Kidney (tissue), 13 donors: ENCODE measurements at regions not wholly inside any gene's neighbourhood (a gene's known extent, or its start where the extent isn't known, plus 50 kb on each side); places are given as distances from the start of the nearest gene placed in this dataset.

Experiments used
- DNase-seq, 5 donors: peaks; one replicate each; pipeline ENCODE4 v3.0.0-alpha.2; 2013 to 2020
- FAIRE-seq: peaks from 2 replicates; lab custom pipeline; 2012; peaks lifted over from hg19 to GRCh38; lab: Jason Lieb, UNC
- H3K27ac ChIP-seq, 2 donors: one replicate each; pipeline ENCODE4 v1.7.0; 2013; ENCODE audit warnings: low read depth in 2 of 2, low read length in 2 of 2, inconsistent platforms in 1 of 2
- H3K27me3 ChIP-seq: one replicate; pipeline ENCODE4 v1.7.1; 2013; ENCODE audit warnings: low read length, inconsistent platforms; ENCODE audit not compliant: control insufficient read depth, insufficient read depth
- H3K36me3 ChIP-seq, 3 donors: one replicate each; pipeline versions ENCODE4 v1.7.0 to v1.7.1; 2013; ENCODE audit warnings: low read length in 3 of 3, control low read depth in 1 of 3, inconsistent platforms in 1 of 3; ENCODE audit not compliant: insufficient read depth in 3 of 3, control insufficient read depth in 2 of 3
- H3K4me1 ChIP-seq, 3 donors: one replicate each; pipeline versions ENCODE4 v1.7.0 to v1.7.1; 2013; ENCODE audit warnings: low read length in 3 of 3, inconsistent platforms in 1 of 3, low read depth in 1 of 3; ENCODE audit not compliant: control insufficient read depth in 2 of 3, insufficient read depth in 2 of 3
- H3K4me3 ChIP-seq, 3 donors: one replicate each; pipeline versions ENCODE4 v1.7.0 to v1.8.1; 2013; ENCODE audit warnings: low read length in 3 of 3, control low read depth in 1 of 3, inconsistent platforms in 1 of 3
- H3K9ac ChIP-seq, 3 donors: one replicate each; pipeline versions ENCODE4 v1.7.0 to v1.7.1; 2013; ENCODE audit warnings: low read length in 3 of 3, control low read depth in 1 of 3, inconsistent platforms in 1 of 3
- H3K9me3 ChIP-seq, 3 donors: one replicate each; pipeline versions ENCODE4 v1.7.0 to v1.7.1; 2013; ENCODE audit warnings: low read length in 3 of 3, control low read depth in 1 of 3, inconsistent platforms in 1 of 3; ENCODE audit not compliant: control insufficient read depth in 2 of 3, insufficient read depth in 1 of 3
- intact Hi-C: fragments of 100-400 bp; cut with DNase I; formaldehyde crosslinking; loops from one replicate; pipeline ENCODE4 v1.11.1; 2022
- TF ChIP-seq, protein P1 (sequence below): IDR thresholded peaks from 3 replicates; pipeline ENCODE4 v1.5.1; 2012; ENCODE audit warnings: mild to moderate bottlenecking, moderate library complexity, borderline replicate concordance; ENCODE audit not compliant: insufficient read depth; ENCODE audit errors: extremely low read depth
- donor health status: control.
- donor health status: control.
- donor health status: control.
- donor health status: control.
- donor health status: control.
- donor health status: DM: yes; HTN: yes; CAD: no.
- donor health status: Normal renal cell carcinoma (clear cell type).

DNA sequence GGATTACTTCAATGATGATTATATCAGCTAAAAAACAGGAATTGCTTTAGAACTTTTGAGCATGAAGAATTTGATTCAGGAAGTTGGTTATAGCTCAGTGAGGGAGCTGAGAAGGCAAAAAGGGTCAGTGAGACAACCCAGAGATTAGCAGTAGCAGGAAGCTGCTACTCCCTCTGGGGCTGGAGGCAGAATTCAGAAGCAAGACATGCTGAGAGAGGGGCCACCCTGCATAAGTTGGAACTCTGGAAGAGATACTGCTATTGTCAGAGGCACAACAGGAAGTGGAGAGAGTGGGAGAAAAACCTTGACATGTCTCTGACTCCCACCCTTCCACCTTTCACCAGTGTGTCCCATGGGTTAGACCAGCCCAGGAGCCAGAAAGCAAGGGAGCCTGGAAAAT, 488.7 kb downstream of the ADRA2A start:
- intact Hi-C loops, result no loop called here
- Histone ChIP-seq H3K9ac (no peak overlapping the region), H3K4me3 (no peak overlapping the region), H3K9me3 (no peaks in the 10 kb centered on the region), H3K4me1 (no peaks in the 10 kb centered on the region), H3K27ac (no peak overlapping the region), H3K36me3 (no peaks in the 10 kb centered on the region), H3K27me3 (no peaks in the 10 kb centered on the region)
- no peak for FAIRE-seq
- no peak for DNase-seq
- TF ChIP-seq, protein P1, sequence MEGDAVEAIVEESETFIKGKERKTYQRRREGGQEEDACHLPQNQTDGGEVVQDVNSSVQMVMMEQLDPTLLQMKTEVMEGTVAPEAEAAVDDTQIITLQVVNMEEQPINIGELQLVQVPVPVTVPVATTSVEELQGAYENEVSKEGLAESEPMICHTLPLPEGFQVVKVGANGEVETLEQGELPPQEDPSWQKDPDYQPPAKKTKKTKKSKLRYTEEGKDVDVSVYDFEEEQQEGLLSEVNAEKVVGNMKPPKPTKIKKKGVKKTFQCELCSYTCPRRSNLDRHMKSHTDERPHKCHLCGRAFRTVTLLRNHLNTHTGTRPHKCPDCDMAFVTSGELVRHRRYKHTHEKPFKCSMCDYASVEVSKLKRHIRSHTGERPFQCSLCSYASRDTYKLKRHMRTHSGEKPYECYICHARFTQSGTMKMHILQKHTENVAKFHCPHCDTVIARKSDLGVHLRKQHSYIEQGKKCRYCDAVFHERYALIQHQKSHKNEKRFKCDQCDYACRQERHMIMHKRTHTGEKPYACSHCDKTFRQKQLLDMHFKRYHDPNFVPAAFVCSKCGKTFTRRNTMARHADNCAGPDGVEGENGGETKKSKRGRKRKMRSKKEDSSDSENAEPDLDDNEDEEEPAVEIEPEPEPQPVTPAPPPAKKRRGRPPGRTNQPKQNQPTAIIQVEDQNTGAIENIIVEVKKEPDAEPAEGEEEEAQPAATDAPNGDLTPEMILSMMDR, result no peak

DNA sequence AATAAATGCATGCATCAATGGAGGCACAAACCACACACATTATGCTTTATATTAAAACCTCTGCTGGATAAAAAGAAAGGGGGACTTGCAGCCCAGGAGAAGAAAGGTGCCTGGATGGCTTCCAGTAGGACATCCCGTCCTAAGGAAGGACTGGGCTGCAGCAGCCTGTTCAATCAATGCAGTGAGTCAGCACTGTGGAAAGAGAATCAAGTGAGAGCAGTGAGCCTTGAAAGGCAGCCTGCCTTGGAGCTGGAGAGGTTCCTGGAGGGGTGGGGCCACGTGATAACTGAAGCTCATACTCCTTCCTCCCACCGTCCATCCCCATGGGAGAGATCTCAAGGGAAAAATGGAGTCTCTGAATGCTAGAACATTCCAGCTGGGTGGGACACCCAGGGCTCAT, 501.2 kb downstream of the ADRA2A start:
- DNase-seq (no peak), FAIRE-seq (no peak)
- intact Hi-C loops, result no loop called here
- H3K4me3 ChIP-seq, result no peak overlapping the region
- H3K4me1 ChIP-seq, result no peaks in the 10 kb centered on the region
- H3K9ac ChIP-seq, result no peak overlapping the region
- peaks cover 0 to 7% (median 2%) of the 10 kb centered on the region in 3 donors for H3K9me3 ChIP-seq
- no peaks in the 10 kb centered on the region for H3K27me3 ChIP-seq
- TF ChIP-seq, protein P1, result no peak
- H3K36me3 ChIP-seq, result no peaks in the 10 kb centered on the region
- no peak overlapping the region for H3K27ac ChIP-seq

DNA sequence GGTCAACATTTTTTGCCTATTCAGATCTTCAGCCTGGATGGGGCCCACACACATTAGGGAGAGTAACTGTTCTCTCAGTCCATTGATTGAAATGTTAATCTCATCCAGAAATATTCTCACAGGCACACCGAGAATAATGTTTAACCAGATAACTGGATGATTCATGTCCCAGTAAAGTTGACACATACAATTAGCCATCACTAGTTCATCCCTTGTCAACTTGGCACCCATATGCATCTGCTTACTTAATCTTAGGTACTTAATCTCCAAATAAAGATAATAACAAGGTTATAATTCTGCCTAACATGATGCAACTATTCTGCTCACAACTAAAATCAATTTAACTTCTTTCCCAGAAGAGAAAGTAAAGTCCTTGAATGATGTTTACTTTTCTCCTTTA, 502.6 kb downstream of the ADRA2A start:
- no peak for DNase-seq
- TF ChIP-seq, protein P1, result no peak

DNA sequence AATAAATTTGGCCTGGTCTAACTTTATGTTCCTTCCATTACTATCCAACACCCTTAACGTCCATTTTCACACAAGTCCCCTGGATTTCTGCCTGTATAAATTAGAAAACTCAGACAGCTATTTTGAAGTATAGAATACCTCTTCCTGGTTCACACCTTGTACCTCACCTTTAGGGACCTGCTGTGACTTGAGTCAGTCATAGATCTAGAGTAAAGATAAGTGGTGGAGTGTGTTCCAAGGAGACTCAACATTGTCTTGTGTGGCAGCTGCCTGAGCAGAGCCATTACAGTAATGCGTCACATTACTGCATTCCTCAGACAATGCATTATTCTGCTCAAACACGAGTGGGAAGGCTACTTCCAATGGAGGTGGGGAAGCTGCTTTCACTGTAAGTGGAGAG, 513.9 kb downstream of the ADRA2A start:
- no peak for FAIRE-seq
- no peaks in the 10 kb centered on the region for H3K36me3 ChIP-seq
- no peaks in the 10 kb centered on the region for H3K9me3 ChIP-seq
- no peak overlapping the region for H3K9ac ChIP-seq
- no peaks in the 10 kb centered on the region for H3K4me1 ChIP-seq
- DNase-seq, result no peak
- intact Hi-C loops, result no loop called here
- no peak overlapping the region for H3K27ac ChIP-seq
- no peak overlapping the region for H3K4me3 ChIP-seq
- H3K27me3 ChIP-seq, result no peaks in the 10 kb centered on the region
- TF ChIP-seq, protein P1, result no peak

More for the DNA sequence above, 502.6 kb downstream of the ADRA2A start:
- Histone ChIP-seq H3K9ac (no peak overlapping the region), H3K27ac (no peak overlapping the region), H3K4me3 (no peak overlapping the region), H3K36me3 (no peaks in the 10 kb centered on the region), H3K4me1 (no peaks in the 10 kb centered on the region), H3K27me3 (no peaks in the 10 kb centered on the region), H3K9me3 (peaks cover 0 to 2% (median 0%) of the 10 kb centered on the region in 3 donors)
- intact Hi-C loops, result no loop called here
- FAIRE-seq, result no peak
